ENCODE measurements at regions not wholly inside any gene's neighbourhood (a gene's known extent, or its start where the extent isn't known, plus 50 kb on each side); places are given as distances from the start of the nearest gene placed in this dataset.
"Not testable (repeated sequence)": the region's sequence is repeated elsewhere in the genome, so short reads cannot be mapped to it uniquely, and the experiment has no call there.

- DNase-seq (ENCODE audit: low read depth) = not testable (repeated sequence)
Measured at GRCh38 chr2:110394769-110395168, 77.8 kb downstream of the LIMS4 start.

DNA sequence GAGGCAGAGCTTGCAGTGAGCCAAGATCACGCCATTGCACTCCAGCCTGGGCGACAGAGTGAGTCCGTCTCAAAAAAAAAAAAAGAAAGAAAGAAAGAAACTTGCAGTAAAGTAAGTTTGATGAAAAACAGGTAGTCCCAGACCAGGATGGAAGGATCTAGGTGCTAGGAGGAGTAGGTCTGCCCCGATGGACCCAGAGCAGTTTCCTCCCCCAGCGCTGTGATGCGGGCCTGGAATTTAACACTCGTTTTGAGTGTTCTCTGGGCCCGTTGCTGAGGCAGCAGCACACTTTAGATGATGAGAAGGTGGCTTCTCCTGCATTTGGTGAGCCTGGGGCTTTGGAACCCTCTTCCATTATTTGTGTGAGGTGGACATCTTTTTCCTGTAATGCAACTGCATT lies 80.2 kb downstream of the LIMS4 start:
- not testable (repeated sequence) for DNase-seq (ENCODE audit: low read depth)

DNA sequence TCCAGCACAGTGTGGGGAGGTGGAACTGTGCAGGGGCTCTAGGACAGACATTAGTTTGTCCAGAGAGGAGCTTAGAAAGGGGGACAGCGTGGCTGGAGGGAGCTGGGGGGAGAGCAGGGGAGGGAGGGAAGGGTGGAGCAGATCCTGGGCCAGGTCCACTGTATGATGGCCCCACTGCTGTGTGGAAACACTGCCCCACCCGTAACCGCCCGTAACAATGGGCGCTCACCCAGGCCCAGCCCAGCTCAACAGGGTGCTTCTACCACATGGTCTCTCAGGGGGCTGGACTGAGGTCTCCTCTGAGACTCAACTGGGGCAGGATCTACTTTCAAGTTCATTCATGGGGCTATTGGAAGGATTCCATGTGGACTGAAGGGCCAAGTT lies 81.6 kb downstream of the LIMS4 start:
- DNase-seq (ENCODE audit: low read depth) = not testable (repeated sequence)

DNA sequence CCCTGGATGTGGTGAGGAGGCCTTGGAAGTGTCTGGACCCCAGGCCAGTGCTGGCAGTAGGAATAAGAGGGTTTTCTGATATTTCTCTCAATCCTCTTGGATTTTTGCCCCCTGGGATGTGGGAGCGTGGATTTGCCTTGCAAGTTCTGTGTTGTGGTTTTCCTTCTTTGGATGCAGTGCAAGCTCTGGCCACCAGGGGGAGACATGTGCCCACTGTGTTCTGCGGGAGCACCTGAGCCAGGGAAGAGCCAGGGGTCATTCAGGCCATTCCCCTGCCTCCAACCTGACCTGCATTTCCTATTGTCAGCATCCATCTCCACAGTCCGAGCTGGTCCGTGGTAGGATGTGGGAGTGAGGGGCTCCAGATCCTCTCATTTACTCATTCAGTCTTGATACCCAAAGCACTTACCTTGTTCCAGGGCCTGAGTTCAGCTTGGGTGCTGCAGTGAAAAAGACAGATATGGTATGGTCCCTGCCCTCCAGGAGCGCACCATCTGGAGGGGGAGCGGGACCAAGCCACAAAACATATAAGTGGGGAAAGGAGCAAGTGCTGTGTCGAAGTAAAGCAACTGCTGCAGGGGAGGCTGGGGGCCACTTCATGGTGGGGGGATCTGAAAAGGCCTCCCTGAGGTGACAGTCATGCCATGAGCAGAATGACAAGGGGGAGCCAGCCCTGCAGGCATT lies 82.1 kb downstream of the LIMS4 start:
- peak; percentile 0 for DNase-seq (ENCODE audit: low read depth)

DNA sequence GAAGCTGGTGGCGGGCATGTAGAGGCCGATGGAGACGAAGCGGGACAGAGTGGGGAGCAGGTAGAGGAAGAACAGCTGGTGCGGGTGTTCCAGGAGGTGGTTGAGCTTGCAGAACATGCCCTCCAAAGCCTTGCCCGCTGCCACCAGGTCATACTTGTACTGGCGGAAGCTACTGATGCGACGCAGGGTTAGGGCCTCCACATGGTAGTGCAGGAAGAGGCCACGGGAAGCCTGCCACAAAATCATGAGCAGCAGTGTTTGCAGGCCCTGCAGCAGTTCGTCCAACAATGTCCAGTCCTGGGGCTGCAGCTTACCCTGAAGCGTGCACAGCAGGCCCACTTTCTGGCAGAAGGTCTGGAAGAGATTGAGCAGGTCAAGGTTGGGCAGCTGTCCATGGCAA lies 85.6 kb downstream of the LIMS4 start:
- not testable (repeated sequence) for DNase-seq (ENCODE audit: low read depth)

GRCh38 chr2:110386546-110386945 lies 86.1 kb downstream of the LIMS4 start:
- DNase-seq (ENCODE audit: low read depth) = not testable (repeated sequence)

- not testable (repeated sequence) for DNase-seq (ENCODE audit: low read depth)
Measured at GRCh38 chr2:110384736-110385119, 87.9 kb downstream of the LIMS4 start.

DNA sequence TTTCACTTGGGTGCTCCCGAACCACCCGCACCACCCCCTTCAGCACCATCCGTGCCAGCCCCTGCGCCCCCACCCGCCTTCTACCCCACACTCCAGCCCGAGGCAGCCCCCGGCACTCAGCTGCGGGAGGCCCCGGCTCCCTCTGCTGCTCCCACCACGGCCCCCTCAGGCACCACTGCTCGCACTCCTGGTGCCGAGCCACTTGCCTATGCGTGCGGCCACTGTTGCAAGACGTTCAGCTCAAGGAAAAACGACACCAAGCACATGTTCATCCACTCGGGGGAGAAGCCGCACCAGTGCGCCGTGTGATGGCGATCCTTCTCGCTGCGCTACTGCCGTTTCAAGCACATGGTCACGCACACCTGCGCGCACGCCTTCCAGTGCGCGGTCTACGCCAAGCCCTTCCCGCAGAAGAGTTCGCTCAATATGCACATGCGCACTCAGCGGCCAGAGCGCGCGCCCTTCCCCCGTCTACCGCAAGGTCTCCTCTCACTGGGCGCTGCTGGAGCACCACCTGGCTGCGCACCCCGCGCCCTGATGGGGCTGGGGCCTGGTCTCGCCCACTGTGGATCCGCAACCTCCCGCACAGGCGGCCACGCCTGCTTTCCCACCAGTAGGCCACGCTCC lies 88.4 kb downstream of the LIMS4 start:
- not testable (repeated sequence) for DNase-seq (ENCODE audit: low read depth)

DNA sequence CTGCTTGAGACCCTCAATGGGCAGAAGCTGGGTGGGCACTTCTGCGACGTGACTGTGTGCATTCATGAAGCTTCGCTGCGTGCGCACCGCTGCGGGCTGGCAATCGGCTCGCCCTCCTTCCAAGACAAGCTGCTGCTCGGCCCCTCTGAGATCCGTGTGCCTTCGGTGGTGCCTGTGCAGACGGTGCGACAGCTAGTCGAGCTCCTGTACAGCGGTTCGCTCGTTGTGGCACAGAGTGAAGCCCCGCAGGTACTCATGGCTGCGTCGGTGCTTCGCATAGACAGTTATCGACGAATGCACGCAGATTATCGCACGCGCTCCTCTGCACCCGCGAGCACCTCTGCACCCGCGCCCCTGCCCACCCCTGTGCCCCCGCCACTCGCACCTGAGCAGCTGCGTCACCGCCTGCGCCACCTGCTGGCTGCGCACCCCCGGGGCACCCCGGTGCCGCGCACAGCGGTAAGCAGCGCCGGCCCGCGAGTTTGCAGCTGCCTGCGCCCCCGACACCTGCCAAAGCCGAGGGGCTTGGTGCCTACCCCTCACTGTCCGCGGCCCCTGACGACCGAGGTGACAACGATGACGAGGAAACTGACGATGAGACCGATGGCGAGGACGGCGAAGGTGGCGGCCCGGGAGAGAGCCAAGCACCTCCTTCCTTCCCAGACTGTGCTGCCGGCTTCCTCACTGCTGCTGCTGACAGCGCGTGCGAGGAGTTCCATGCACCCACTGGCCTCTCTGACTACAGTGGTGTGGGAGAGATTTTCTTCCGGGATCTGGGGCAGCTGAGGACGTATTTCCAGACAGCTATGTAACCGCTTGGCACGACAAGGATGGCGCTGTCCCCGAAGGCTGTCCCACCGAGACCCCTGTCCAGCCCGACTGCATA lies 89.2 kb downstream of the LIMS4 start:
- not testable (repeated sequence) for DNase-seq (ENCODE audit: low read depth)

GRCh38 chr2:110373519-110373918 lies 99.1 kb downstream of the LIMS4 start:
- not testable (repeated sequence) for DNase-seq (ENCODE audit: low read depth)

DNA sequence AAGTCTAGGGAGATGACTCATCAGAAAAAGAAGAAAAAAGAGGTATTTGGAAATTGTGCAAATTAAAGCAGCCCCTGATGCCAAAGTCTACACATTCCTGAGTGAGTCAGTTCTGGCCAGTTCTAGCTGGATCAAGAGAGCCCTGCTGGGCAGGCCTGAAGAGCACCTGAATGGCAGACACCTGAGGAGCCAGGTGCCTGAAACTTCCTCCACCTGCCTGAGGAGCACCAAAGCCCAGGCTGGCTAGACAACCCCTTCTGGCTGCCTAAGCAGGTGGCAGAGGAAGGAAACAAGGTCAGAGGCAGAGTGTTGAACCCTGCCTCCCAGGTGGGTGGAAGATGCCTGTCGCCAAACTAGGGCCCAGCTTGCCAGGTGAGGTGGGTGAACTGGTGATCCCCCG lies 101.0 kb downstream of the LIMS4 start:
- not testable (repeated sequence) for DNase-seq (ENCODE audit: low read depth)

GRCh38 chr2:110357616-110358015 lies 115.0 kb downstream of the LIMS4 start:
- DNase-seq (ENCODE audit: low read depth) = not testable (repeated sequence)

GRCh38 chr2:110354294-110355018 lies 118.2 kb downstream of the LIMS4 start:
- not testable (repeated sequence) for DNase-seq (ENCODE audit: low read depth)

GRCh38 chr2:110350718-110351117 lies 121.9 kb downstream of the LIMS4 start:
- not testable (repeated sequence) for DNase-seq (ENCODE audit: low read depth)

GRCh38 chr2:110348902-110349301 lies 123.7 kb downstream of the LIMS4 start:
- not testable (repeated sequence) for DNase-seq (ENCODE audit: low read depth)

DNA sequence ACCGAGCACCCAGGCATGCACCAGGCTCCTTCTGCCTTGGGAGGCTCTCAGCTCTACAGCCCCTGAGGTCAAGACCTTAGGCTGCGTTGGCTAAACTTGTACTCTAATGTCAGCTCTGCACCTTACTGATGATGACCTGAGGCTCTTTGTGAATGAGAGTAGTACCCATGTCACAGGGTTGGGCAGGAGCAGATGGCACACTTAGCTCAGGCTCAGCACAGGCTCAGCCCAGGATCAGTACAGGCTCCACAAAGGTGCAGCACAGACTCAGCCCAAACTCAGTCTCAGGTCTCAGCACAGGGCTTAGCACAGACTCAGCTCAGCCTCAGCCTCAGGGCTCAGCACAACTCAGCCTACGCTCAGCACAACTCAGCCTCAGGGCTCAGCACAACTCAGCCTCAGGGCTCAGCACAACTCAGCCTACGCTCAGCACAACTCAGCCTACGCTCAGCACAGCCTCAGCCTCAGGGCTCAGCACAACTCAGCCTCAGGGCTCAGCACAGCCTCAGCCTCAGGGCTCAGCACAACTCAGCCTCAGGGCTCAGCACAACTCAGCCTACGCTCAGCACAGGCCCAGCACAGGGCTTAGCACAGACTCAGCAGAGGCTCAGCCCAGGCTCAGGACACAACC lies 128.1 kb downstream of the LIMS4 start:
- DNase-seq (ENCODE audit: low read depth) = not testable (repeated sequence)

GRCh38 chr2:110342077-110342476 lies 129.7 kb upstream of the MTLN start:
- DNase-seq (ENCODE audit: low read depth) = not testable (repeated sequence)

DNA sequence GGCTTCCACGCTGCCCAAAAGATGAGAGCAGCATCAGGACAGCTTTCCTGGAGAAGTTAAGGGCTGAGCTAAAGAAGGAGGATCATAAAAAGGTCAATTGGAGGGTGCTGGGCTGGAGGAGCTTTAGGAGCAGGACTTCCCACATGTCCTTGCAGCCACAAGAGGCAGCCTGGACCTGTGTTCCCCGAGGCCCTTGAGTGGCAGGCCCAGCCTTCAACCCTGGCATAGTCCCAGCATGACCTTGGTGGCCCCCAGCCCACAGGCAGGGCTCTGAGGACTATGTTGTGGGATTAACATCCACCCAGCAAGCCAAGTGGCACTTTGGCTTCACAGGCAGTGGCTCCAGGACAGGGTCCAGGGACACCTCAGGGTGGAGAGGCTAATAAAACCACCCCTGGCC lies 126.8 kb upstream of the MTLN start:
- not testable (repeated sequence) for DNase-seq (ENCODE audit: low read depth)

DNA sequence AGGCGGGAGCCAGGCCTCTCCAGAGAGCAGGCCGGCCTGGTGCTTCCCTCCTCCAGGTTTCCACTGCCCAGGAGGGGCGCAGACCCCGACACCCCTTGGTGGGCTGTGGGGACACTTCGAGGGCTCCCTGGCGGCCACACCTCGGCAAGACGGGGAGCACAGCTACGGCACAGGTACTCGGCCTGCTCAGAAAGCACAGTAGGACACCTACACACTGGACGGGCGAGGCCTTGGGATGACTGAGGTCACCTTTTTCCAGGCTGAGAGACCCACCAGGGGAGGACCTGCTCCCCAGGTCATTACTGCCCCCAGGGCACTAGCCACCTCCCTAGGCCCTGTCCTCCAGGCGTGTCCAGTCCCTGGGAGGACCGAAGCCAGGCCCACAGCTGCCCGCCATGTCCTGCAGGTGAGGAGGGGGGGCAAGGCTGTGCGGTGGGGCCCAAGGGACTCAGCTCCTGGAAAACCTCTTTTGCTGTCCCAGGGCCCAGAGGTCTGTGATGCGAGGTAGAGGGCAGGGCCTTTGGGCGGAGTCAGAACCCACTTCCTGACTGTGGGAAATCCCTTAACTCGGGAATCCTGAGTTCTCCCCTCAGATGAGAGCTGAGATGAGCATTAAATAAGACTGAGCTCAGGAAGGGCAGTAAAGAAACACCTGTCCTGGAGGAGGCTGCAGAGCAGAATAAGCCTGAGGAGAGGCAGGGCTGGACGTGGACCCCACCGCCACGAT lies 126.1 kb upstream of the MTLN start:
- DNase-seq (ENCODE audit: low read depth) = not testable (repeated sequence)

DNA sequence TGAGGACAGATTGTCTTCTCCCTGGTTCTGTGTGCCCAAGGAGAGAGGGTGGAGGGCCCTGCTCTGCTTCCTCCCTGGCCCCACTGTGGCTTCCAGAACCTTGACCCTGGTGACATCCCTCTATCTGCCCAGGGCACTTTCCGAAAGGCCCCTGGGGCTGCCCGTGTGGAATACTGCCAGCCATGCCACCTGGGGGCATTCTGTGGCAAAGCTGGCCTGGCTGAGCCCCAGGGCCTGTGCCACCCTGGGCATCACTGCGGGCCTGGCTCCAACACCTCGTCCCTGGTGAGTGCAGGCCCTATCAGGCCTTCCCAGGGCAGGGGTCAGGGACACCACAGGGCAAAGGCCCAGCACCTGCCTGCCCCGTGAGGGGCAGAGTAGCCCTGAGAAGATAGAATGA lies 123.7 kb upstream of the MTLN start:
- DNase-seq (ENCODE audit: low read depth) = not testable (repeated sequence)

Measured in ELR (cell line).